Upper lobe of left lung (tissue), 6 donors: ENCODE measurements at regions not wholly inside any gene's neighbourhood (a gene's known extent, or its start where the extent isn't known, plus 50 kb on each side); places are given as distances from the start of the nearest gene placed in this dataset.
A peak's percentile ranks its signal among the peaks of the same experiment; 100 is the strongest.

Experiments
- ATAC-seq, 2 donors: fragments of 200-7000 bp; cut with Tn5 transposase; one replicate each; pipeline ENCODE4 v1.9.1; 2022; ENCODE audit warnings: mild to moderate bottlenecking in 2 of 2, moderate library complexity in 2 of 2; ENCODE audit not compliant: low FRiP score in 2 of 2
- DNase-seq, 2 donors: peaks; one replicate each; pipeline ENCODE4 v3.0.0-alpha.2; 2019 to 2020
- H3K27ac ChIP-seq, 4 donors: fragments of 200-600 bp; sonication (generic); one replicate each; pipeline ENCODE4 v1.5.1; 2016 to 2019
- H3K27me3 ChIP-seq, 4 donors: fragments of 200-600 bp; sonication (generic); one replicate each; pipeline ENCODE4 v1.5.1; 2017 to 2019
- H3K36me3 ChIP-seq, 4 donors: fragments of 200-600 bp; sonication (generic); one replicate each; pipeline ENCODE4 v1.5.1; 2016 to 2019
- H3K4me1 ChIP-seq, 4 donors: fragments of 200-600 bp; sonication (generic); one replicate each; pipeline ENCODE4 v1.5.1; 2018 to 2019
- H3K4me3 ChIP-seq, 4 donors: fragments of 200-600 bp; sonication (generic); one replicate each; pipeline ENCODE4 v1.5.1; 2017 to 2019; ENCODE audit warnings: mild to moderate bottlenecking in 2 of 4, moderate library complexity in 1 of 4
- H3K9me3 ChIP-seq, 4 donors: fragments of 200-600 bp; sonication (generic); one replicate each; pipeline ENCODE4 v1.5.1; 2018 to 2019
- CTCF ChIP-seq, 6 experiments: fragments of 450-650 bp in 4 of 6; fragments of 200-600 bp in 2 of 6; sonication (generic) in 2 of 6; IDR thresholded peaks; one replicate each; pipeline ENCODE4 v1.5.1; 2016 to 2019; ENCODE audit warnings: antibody characterized with exemption in 6 of 6
- EP300 ChIP-seq, 4 donors: sonication (generic); formaldehyde crosslinking; IDR thresholded peaks; one replicate each; pipeline ENCODE4 v1.5.1; 2017; ENCODE audit warnings: antibody characterized with exemption in 4 of 4, control low read depth in 2 of 4
- POLR2A ChIP-seq, 4 donors: fragments of 450-650 bp; IDR thresholded peaks; one replicate each; pipeline ENCODE4 v1.5.1; 2016 to 2017; ENCODE audit warnings: antibody characterized with exemption in 4 of 4, mild to moderate bottlenecking in 2 of 4
- POLR2AphosphoS5 ChIP-seq, 2 donors: sonication (generic); formaldehyde crosslinking; IDR thresholded peaks; one replicate each; pipeline ENCODE4 v1.5.1; 2017; ENCODE audit warnings: antibody characterized with exemption in 2 of 2
- WGBS, 2 donors: methylation state at CpG; one replicate each; pipeline ENCODE4 v1.1.5; 2017 to 2018; 5-methylcytosine and 5-hydroxymethylcytosine counted together
- donor health status: DM: no; HTN: no; CAD: no; lungs with moderate emphysema.
- donor health status: DM: no; HTN: yes; CAD: no; lungs with severe emphysema.

- peak in 1 of 2 donors; percentile 61 for DNase-seq
- 91% methylated on average over 11 of the region's 11 CpGs for WGBS, 2 donors
- H3K4me3 ChIP-seq: no peak overlapping the region
- H3K36me3 ChIP-seq: no peaks in the 10 kb centered on the region
- no peaks in the 10 kb centered on the region for H3K27me3 ChIP-seq
- TF ChIP-seq POLR2AphosphoS5 (IDR thresholded peaks at IDR 0.05): no peak
- TF ChIP-seq EP300 (IDR thresholded peaks at IDR 0.05): no peak
- TF ChIP-seq CTCF (IDR thresholded peaks at IDR 0.05): no peak
- TF ChIP-seq POLR2A (IDR thresholded peaks at IDR 0.05): no peak
- H3K9me3 ChIP-seq: no peaks in the 10 kb centered on the region
- H3K4me1 ChIP-seq: peaks cover 6 to 24% (median 17%) of the 10 kb centered on the region in 4 donors
- no peak for ATAC-seq
- peak overlapping the region in 2 of 4 donors; percentile 21 to 55 for H3K27ac ChIP-seq
Observed at GRCh38 chr7:116394106-116394505, 105.4 kb upstream of the CAV2 start.

GRCh38 chr7:116395141-116395791 lies 104.3 kb upstream of the CAV2 start:
- no peak for TF ChIP-seq POLR2AphosphoS5 (IDR thresholded peaks at IDR 0.05)
- TF ChIP-seq EP300 (IDR thresholded peaks at IDR 0.05): no peak
- no peak for TF ChIP-seq CTCF (IDR thresholded peaks at IDR 0.05)
- TF ChIP-seq POLR2A (IDR thresholded peaks at IDR 0.05): no peak
- peak overlapping the region in 2 of 4 donors; percentile 1 to 23 for H3K27ac ChIP-seq
- no peaks in the 10 kb centered on the region for H3K27me3 ChIP-seq
- no peaks in the 10 kb centered on the region for H3K9me3 ChIP-seq
- peak in 1 of 2 donors; percentile 61 for ATAC-seq
- H3K4me1 ChIP-seq: peaks cover 10 to 24% (median 17%) of the 10 kb centered on the region in 4 donors
- H3K4me3 ChIP-seq: no peak overlapping the region
- H3K36me3 ChIP-seq: no peaks in the 10 kb centered on the region
- 55 to 59% methylated on average over 3 of the region's 3 CpGs for WGBS, 2 donors
- DNase-seq: no peak

- no peak for DNase-seq
- ATAC-seq: no peak
- Histone ChIP-seq H3K36me3 (no peaks in the 10 kb centered on the region), H3K27me3 (no peaks in the 10 kb centered on the region), H3K4me3 (no peak overlapping the region), H3K27ac (no peak overlapping the region), H3K9me3 (no peaks in the 10 kb centered on the region), H3K4me1 (peaks cover 10 to 20% (median 14%) of the 10 kb centered on the region in 4 donors)
- no peak for TF ChIP-seq POLR2AphosphoS5 (IDR thresholded peaks at IDR 0.05)
- TF ChIP-seq CTCF (IDR thresholded peaks at IDR 0.05): no peak
- TF ChIP-seq POLR2A (IDR thresholded peaks at IDR 0.05): no peak
- no peak for TF ChIP-seq EP300 (IDR thresholded peaks at IDR 0.05)
- 83 to 93% methylated on average over 2 of the region's 2 CpGs for WGBS, 2 donors
Observed at GRCh38 chr7:116398672-116399071, 100.9 kb upstream of the CAV2 start.

- peaks cover 4 to 12% (median 9%) of the 10 kb centered on the region in 4 donors for H3K4me1 ChIP-seq
- DNase-seq: no peak
- no peak for TF ChIP-seq CTCF (IDR thresholded peaks at IDR 0.05)
- TF ChIP-seq POLR2AphosphoS5 (IDR thresholded peaks at IDR 0.05): no peak
- no peak for TF ChIP-seq POLR2A (IDR thresholded peaks at IDR 0.05)
- TF ChIP-seq EP300 (IDR thresholded peaks at IDR 0.05): no peak
- no peaks in the 10 kb centered on the region for H3K9me3 ChIP-seq
- no peaks in the 10 kb centered on the region for H3K27me3 ChIP-seq
- no peak for ATAC-seq
- no peak overlapping the region for H3K4me3 ChIP-seq
- H3K27ac ChIP-seq: peak overlapping the region in 2 of 4 donors; percentile 0 to 3
- no peaks in the 10 kb centered on the region for H3K36me3 ChIP-seq
Observed at GRCh38 chr7:116399819-116400218, 99.7 kb upstream of the CAV2 start.

DNA sequence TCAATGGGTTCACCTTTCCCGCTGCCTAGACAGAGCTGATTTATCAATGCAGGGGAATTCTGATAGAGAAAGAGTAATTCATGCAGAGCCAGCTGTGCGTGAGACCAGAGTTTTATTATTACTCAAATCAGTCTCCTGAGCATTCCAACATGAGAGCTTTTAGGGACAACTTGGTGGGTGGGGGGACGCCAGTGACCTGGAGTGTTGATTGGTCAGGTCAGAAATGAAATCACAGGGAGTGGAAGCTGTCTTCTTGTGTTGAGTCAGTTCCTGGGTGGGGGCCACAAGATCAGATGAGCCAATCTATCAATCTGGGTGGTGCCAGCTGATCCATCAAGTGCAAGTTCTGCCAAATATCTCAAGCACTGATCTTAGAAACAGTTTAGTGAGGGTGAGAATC lies 99.0 kb upstream of the CAV2 start:
- TF ChIP-seq EP300 (IDR thresholded peaks at IDR 0.05) (no peak), POLR2A (IDR thresholded peaks at IDR 0.05) (no peak), CTCF (IDR thresholded peaks at IDR 0.05) (no peak), POLR2AphosphoS5 (IDR thresholded peaks at IDR 0.05) (no peak)
- no peaks in the 10 kb centered on the region for H3K27me3 ChIP-seq

More for the DNA sequence above, 99.0 kb upstream of the CAV2 start:
- Histone ChIP-seq H3K4me3 (no peak overlapping the region), H3K36me3 (no peaks in the 10 kb centered on the region), H3K27ac (peak overlapping the region in 2 of 4 donors; percentile 0 to 3), H3K4me1 (peaks cover 2 to 5% (median 3%) of the 10 kb centered on the region in 4 donors), H3K9me3 (no peaks in the 10 kb centered on the region)
- 83 to 93% methylated on average over 3 of the region's 3 CpGs for WGBS, 2 donors
- no peak for DNase-seq
- no peak for ATAC-seq
